ENCODE measurements at regions not wholly inside any gene's neighbourhood (a gene's known extent, or its start where the extent isn't known, plus 50 kb on each side); places are given as distances from the start of the nearest gene placed in this dataset.
"Not testable (repeated sequence)": the region's sequence is repeated elsewhere in the genome, so short reads cannot be mapped to it uniquely, and the experiment has no call there.

- no peak for DNase-seq
Measured at GRCh38 chr2:124967325-124967724, 942.2 kb downstream of the CNTNAP5 start.

- DNase-seq = no peak
Measured at GRCh38 chr2:124970030-124970429, 944.9 kb downstream of the CNTNAP5 start.

- DNase-seq = no peak
Measured at GRCh38 chr2:124973396-124973795, 948.3 kb downstream of the CNTNAP5 start.

- no peak for DNase-seq
Measured at GRCh38 chr2:124975224-124975623, 950.1 kb downstream of the CNTNAP5 start.

- no peak for DNase-seq
Measured at GRCh38 chr2:124975648-124976047, 950.6 kb downstream of the CNTNAP5 start.

- no peak for DNase-seq
Measured at GRCh38 chr2:124978597-124978996, 953.5 kb downstream of the CNTNAP5 start.

- DNase-seq = no peak
Measured at GRCh38 chr2:124983595-124983994, 958.5 kb downstream of the CNTNAP5 start.

- DNase-seq = no peak
Measured at GRCh38 chr2:124985270-124985669, 960.2 kb downstream of the CNTNAP5 start.

- no peak for DNase-seq
Measured at GRCh38 chr2:124986136-124986535, 961.0 kb downstream of the CNTNAP5 start.

- DNase-seq = not testable (repeated sequence)
Measured at GRCh38 chr2:124986870-124987269, 961.8 kb downstream of the CNTNAP5 start.

GRCh38 chr2:124987436-124987835 lies 962.3 kb downstream of the CNTNAP5 start:
- not testable (repeated sequence) for DNase-seq

GRCh38 chr2:124988111-124988510 lies 963.0 kb downstream of the CNTNAP5 start:
- no peak for DNase-seq

GRCh38 chr2:124988794-124989193 lies 963.7 kb downstream of the CNTNAP5 start:
- no peak for DNase-seq

- no peak for DNase-seq
Measured at GRCh38 chr2:124993809-124994208, 968.7 kb downstream of the CNTNAP5 start.

- DNase-seq = no peak
Measured at GRCh38 chr2:124995185-124995912, 970.3 kb downstream of the CNTNAP5 start.

GRCh38 chr2:124996406-124996805 lies 971.3 kb downstream of the CNTNAP5 start:
- DNase-seq = no peak

GRCh38 chr2:124999906-125000305 lies 974.8 kb downstream of the CNTNAP5 start:
- DNase-seq = no peak

- no peak for DNase-seq
Measured at GRCh38 chr2:125004106-125004800, 979.2 kb downstream of the CNTNAP5 start.

- DNase-seq = no peak
Measured at GRCh38 chr2:125006676-125007075, 981.6 kb downstream of the CNTNAP5 start.

GRCh38 chr2:125028721-125029120 lies 1003.6 kb downstream of the CNTNAP5 start:
- not testable (repeated sequence) for DNase-seq

GRCh38 chr2:125033871-125034270 lies 1008.8 kb downstream of the CNTNAP5 start:
- no peak for DNase-seq

- DNase-seq = no peak
Measured at GRCh38 chr2:125037135-125037653, 1012.1 kb downstream of the CNTNAP5 start.

- no peak for DNase-seq
Measured at GRCh38 chr2:125041846-125042245, 1016.8 kb downstream of the CNTNAP5 start.

GRCh38 chr2:125042727-125043126 lies 1017.6 kb downstream of the CNTNAP5 start:
- DNase-seq = no peak

Data from DMS153 (cell line).